Endodermal cell (in vitro differentiated cells): ENCODE measurements at regions not wholly inside any gene's neighbourhood (a gene's known extent, or its start where the extent isn't known, plus 50 kb on each side); places are given as distances from the start of the nearest gene placed in this dataset.

Experiments
- DNase-seq: peaks from one replicate; pipeline ENCODE4 v3.0.0-alpha.2; 2017
- H3K27ac ChIP-seq: 2 replicates; pipeline ENCODE4 v1.5.1; 2013; ENCODE audit warnings: mild to moderate bottlenecking, low read depth, low read length, moderate library complexity
- H3K27me3 ChIP-seq: 2 replicates; pipeline ENCODE4 v1.6.1; 2013; ENCODE audit warnings: mild to moderate bottlenecking, low read length, moderate library complexity; ENCODE audit not compliant: insufficient read depth, control insufficient read depth, poor library complexity, severe bottlenecking
- H3K36me3 ChIP-seq: 2 replicates; pipeline ENCODE4 v1.7.0; 2013; ENCODE audit warnings: mild to moderate bottlenecking, low read length, moderate library complexity; ENCODE audit not compliant: control insufficient read depth, insufficient read depth
- H3K4me1 ChIP-seq: one replicate; pipeline ENCODE4 v1.7.0; 2013; ENCODE audit warnings: low read length; ENCODE audit not compliant: control insufficient read depth, insufficient read depth
- H3K4me3 ChIP-seq: 2 replicates; pipeline ENCODE4 v1.5.1; 2013; ENCODE audit warnings: mild to moderate bottlenecking, low read length, moderate library complexity
- H3K9ac ChIP-seq: 2 replicates; pipeline ENCODE4 v1.6.1; 2013; ENCODE audit warnings: mild to moderate bottlenecking, low read length, moderate library complexity; ENCODE audit not compliant: poor library complexity, severe bottlenecking; ENCODE audit errors: extremely low read depth
- H3K9me3 ChIP-seq: 2 replicates; pipeline ENCODE4 v1.6.1; 2013; ENCODE audit warnings: mild to moderate bottlenecking, low read length, moderate library complexity; ENCODE audit not compliant: control insufficient read depth
- H3K27ac Mint-ChIP-seq: 2 replicates; pipeline ENCODE4 v1.8.0; 2020; ENCODE audit warnings: mixed read lengths
- H3K27me3 Mint-ChIP-seq: 2 replicates; pipeline ENCODE4 v1.8.0; 2021; ENCODE audit warnings: mild to moderate bottlenecking, mixed read lengths; ENCODE audit not compliant: insufficient read depth
- H3K36me3 Mint-ChIP-seq: 2 replicates; pipeline ENCODE4 v1.8.0; 2020; ENCODE audit warnings: low read depth, mixed read lengths
- H3K4me1 Mint-ChIP-seq: 2 replicates; pipeline ENCODE4 v1.8.0; 2020; ENCODE audit warnings: mixed read lengths
- H3K4me3 Mint-ChIP-seq: 2 replicates; pipeline ENCODE4 v1.8.0; 2020; ENCODE audit warnings: mild to moderate bottlenecking, moderate library complexity, mixed read lengths
- H3K9me3 Mint-ChIP-seq: 2 replicates; pipeline ENCODE4 v1.8.0; 2020; ENCODE audit warnings: mild to moderate bottlenecking, mixed read lengths
- CTCF ChIP-seq: fragments of 200-600 bp; sonication (generic); conservative IDR thresholded peaks from 2 replicates; pipeline ENCODE4 v1.5.0; 2021; ENCODE audit warnings: antibody characterized with exemption, mild to moderate bottlenecking
- WGBS, 2 experiments: methylation state at CpG; one replicate each; pipeline versions ENCODE4 v1.1.5 to v1.1.7; 2013; ENCODE audit warnings: missing lambda C conversion rate in 2 of 2, mixed read lengths in 1 of 2; ENCODE audit not compliant: insufficient coverage in 1 of 2, insufficient read length in 1 of 2; 5-methylcytosine and 5-hydroxymethylcytosine counted together

GRCh38 chr7:95668504-95669018 lies 72.2 kb upstream of the PDK4 start:
- peaks cover under 1% of the 10 kb centered on the region for H3K9me3 Mint-ChIP-seq
- WGBS, 2 experiments: 97 to 100% methylated on average over 2 to 4 of the region's 4 CpGs
- Histone ChIP-seq H3K4me3 (no peak overlapping the region), H3K36me3 (no peaks in the 10 kb centered on the region), H3K9ac (no peak overlapping the region), H3K4me1 (no peaks in the 10 kb centered on the region), H3K9me3 (no peaks in the 10 kb centered on the region), H3K27ac (no peak overlapping the region), H3K27me3 (no peaks in the 10 kb centered on the region)
- DNase-seq: no peak
- no peak overlapping the region for H3K27ac Mint-ChIP-seq
- no peaks in the 10 kb centered on the region for H3K4me1 Mint-ChIP-seq
- H3K27me3 Mint-ChIP-seq: peaks cover 2% of the 10 kb centered on the region
- no peak for TF ChIP-seq CTCF
- no peak overlapping the region for H3K4me3 Mint-ChIP-seq
- H3K36me3 Mint-ChIP-seq: no peaks in the 10 kb centered on the region

GRCh38 chr7:95662987-95663386 lies 66.7 kb upstream of the PDK4 start:
- Histone ChIP-seq H3K27me3 (no peaks in the 10 kb centered on the region), H3K4me3 (no peak overlapping the region), H3K9me3 (no peaks in the 10 kb centered on the region), H3K27ac (no peak overlapping the region), H3K4me1 (no peaks in the 10 kb centered on the region), H3K9ac (no peak overlapping the region), H3K36me3 (no peaks in the 10 kb centered on the region)
- H3K27me3 Mint-ChIP-seq: peaks cover 2% of the 10 kb centered on the region
- WGBS, 2 experiments: no CpG with 5 or more reads among the region's 1 CpG
- H3K4me3 Mint-ChIP-seq: no peak overlapping the region
- TF ChIP-seq CTCF: no peak
- no peaks in the 10 kb centered on the region for H3K4me1 Mint-ChIP-seq
- H3K36me3 Mint-ChIP-seq: no peaks in the 10 kb centered on the region
- no peak overlapping the region for H3K27ac Mint-ChIP-seq
- DNase-seq: no peak
- H3K9me3 Mint-ChIP-seq: peaks cover 4% of the 10 kb centered on the region

GRCh38 chr7:95660023-95660434 lies 63.7 kb upstream of the PDK4 start:
- Histone ChIP-seq H3K9ac (no peak overlapping the region), H3K4me1 (no peaks in the 10 kb centered on the region), H3K27me3 (no peaks in the 10 kb centered on the region), H3K36me3 (no peaks in the 10 kb centered on the region), H3K9me3 (no peaks in the 10 kb centered on the region), H3K27ac (no peak overlapping the region), H3K4me3 (no peak overlapping the region)
- H3K27me3 Mint-ChIP-seq: no peaks in the 10 kb centered on the region
- no peak for DNase-seq
- 89 to 95% methylated on average over 3 of the region's 3 CpGs for WGBS, 2 experiments
- no peak overlapping the region for H3K4me3 Mint-ChIP-seq
- no peaks in the 10 kb centered on the region for H3K4me1 Mint-ChIP-seq
- no peak for TF ChIP-seq CTCF
- H3K36me3 Mint-ChIP-seq: no peaks in the 10 kb centered on the region
- peaks cover 4% of the 10 kb centered on the region for H3K9me3 Mint-ChIP-seq
- no peak overlapping the region for H3K27ac Mint-ChIP-seq
